Stimulated activated CD8-positive, alpha-beta memory T cell treated with anti-CD3 and anti-CD28 coated beads, Interleukin-2, amount 100 ng/mL, for 1 hour (primary cell): ENCODE measurements at regions not wholly inside any gene's neighbourhood (a gene's known extent, or its start where the extent isn't known, plus 50 kb on each side); places are given as distances from the start of the nearest gene placed in this dataset.
"Not testable (repeated sequence)": the region's sequence is repeated elsewhere in the genome, so short reads cannot be mapped to it uniquely, and the experiment has no call there.

Experiments used
- DNase-seq, 2 donors: peaks; one replicate each; pipeline ENCODE4 v3.0.0-alpha.2; 2020; ENCODE audit warnings: low read depth in 2 of 2

DNA sequence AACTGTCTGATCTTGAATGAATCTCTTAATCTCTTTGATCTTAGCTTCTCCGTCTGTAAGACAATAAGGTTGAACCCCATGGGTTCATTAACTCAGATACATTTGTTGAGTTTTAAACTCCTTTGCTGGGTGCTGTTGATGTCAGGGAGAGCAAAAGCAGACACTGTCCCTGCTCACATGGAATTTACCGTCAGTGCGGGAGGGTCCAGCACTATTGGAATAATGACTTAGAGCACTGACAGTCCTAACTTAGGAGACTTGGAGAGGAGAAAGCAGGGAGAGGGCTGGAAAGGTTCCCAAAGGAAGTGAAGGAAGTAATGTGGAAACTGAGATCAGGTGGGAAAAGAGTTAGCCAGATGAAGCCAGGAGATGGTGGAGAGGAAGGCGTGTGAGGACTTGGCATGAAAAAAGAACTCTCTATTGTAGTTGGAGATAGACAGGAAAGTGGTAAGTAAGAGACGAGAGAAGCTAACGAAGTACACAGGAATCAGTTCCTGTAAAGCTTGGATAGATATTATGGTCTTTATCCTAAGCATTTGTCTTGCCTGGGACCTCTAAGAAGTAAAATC is 141.4 kb upstream of the SERTAD2 start:
- DNase-seq: no peak

DNA sequence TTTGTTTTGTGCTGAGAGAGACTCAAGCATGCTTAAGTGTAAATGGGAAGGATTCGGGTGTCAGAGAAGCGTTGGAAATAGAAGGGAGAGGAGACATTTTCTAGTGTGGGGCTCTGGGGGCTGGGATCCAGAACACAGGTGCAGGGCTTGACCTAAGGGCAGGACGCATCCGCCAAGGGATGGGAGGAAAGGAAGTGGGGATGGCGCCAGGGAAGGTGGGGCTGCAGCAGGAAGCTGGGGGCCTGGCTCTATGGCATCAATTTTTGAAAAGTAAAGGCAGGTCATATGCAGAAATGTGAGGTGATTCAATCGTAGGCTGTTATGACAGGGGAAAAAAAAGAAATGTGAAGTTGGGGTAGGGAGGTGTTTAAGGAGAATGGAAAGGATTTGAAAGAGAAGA is 143.2 kb upstream of the SERTAD2 start:
- DNase-seq: no peak

DNA sequence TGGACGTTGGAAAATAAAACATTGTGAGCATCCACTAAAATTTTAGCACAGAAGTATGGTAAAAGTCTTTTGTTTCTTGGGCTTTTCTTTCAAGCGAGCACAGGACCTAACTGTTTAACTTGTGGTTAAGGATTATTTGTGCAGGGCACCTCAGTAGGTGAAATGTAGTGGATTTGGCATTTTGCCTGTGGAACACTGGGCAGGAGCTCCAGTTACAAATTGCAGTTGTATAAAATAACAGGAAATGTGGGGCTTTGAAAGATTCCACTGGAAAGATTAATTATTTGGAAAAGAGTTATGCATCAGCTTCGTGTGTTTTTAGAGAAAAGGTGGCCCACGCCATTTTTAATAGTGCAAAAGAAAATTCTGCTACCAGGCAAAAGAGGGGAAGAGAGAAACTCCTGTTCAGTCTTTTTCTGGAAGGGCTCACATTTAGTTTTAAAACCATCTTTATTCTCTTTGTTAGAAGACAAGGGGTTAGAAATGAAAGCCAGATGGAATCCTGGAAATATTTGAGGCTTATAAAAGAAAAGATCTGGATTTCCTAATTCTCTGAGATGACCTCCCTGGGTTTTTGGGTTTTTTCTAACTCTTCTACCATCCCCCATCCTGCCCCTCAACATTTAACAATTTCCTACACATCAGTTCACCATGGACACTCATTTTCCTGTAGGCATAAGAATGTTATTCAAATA is 144.3 kb upstream of the SERTAD2 start:
- DNase-seq: no peak

DNA sequence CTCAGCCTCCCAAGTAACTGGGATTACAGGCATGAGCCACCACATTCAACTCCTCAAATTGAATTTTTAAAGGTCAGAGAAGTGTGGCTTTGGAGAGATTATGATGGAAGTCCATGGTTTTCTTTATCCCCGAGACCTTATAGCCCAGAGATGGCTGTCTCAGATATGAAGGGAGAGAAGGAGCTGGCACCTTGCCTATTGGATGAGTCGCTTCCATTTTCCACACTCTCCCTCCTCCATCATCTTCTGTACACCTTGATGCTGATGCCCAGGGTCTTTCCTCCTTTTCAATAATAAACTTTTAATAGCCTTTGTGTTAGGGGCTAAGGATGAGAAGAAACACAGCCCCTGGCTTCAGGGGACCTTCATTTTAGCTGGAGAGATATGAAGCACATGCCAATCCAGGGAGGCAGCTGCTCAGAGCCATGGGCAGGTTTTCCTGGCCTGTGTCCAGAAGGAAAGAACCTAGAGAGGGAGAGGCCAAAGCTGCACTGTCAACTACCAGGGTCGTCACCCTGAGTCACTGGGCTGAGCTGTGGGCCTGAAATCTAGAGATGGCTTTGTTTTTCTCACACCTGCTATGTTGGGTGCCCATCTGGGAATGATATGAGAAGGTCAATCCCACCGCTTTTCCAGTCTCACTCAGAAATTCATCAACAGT is 146.0 kb upstream of the SERTAD2 start:
- no peak for DNase-seq

DNA sequence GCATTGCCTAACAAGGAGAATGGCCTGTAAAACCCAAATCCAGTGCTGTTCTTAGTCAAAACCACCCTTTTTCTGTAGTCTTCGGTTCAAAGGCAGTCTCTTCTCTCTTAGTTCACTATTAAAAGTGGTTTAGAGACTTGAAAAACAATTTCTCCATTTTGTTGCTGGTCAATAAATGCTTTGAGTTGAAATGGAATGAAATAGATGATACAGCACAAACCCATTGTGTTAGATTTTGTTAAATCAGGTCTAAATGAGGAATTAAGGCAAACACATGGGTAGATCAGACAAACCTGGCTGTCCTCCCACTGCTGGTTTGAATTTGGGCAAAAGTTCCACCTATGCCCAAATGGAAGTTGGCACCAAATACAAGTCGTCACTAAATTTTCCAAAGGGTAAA is 150.1 kb upstream of the SERTAD2 start:
- DNase-seq: no peak

DNA sequence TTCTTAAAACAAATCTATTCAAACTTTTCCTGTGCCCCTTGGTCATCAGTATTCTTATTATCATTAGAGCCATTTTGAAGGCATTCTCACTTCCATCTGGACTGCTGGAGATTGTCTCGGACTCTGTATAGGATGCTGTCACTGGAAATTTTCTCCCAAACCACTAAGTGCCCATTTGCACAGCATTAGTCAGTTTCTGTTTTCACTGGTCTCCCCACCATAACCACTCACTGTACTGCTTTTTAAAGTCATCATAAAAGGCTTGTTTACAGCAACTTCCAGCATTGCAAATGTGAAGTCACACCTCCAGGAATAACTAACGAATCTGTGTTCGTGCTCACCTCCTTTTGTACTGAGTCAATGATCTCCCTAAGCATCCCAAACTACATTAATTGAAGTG is 150.9 kb upstream of the SERTAD2 start:
- no peak for DNase-seq

DNA sequence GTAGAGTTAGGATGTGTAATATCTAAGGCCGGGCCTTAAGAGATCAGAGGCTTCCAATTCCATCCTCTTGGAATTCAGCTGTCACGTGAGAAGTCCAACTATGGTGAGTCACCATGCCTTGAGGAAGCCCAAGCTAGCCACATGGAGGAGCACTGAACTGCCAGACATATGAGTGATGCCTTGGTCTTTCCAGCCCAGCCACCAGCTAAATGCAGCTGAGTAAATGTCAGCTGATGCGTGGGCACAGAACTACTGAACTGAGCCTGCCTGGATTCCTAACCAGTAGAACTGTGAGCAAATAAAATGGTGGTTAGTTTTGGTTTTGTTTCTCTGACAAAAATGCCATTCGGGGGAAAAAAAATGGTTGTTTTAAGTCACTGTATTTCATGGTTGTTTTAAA is 153.7 kb upstream of the SERTAD2 start:
- DNase-seq: no peak

DNA sequence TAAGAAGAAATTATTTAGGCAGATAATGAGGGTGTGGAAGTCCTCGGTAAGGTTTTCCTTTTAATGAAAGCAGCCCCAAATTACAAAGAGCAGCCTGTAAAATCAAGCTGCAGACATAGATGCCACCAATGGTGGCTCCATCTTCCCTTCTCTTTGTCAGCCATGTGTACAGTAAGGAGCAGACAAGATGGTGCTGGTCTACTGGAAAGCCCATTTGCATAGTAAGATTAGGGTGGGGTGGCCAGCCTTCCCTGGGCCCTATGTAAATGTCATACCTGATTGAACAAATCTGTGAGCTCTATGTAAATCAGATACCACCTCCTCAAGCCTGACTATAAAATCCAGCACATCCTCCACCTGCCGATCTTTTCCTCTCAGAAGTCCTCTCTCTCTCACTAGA is 154.4 kb upstream of the SERTAD2 start:
- DNase-seq: no peak

DNA sequence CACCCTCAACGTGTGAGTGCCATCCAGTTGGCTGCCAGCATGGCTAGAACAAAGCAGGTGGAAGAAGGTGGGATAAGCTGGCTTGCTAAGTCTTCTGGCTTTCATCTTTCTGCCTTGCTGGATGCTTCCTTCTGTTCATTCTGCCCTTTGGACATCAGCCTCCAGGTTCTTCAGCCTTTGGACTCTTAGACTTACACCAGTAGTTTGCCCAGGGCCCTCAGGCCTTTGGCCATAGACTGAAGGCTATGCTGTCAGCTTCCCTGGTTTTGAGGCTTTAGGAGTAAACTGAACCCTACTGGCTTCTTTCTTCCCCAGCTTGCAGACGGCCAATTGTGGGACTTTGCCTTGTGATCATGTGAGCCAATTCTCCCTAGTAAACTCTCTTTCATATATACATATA is 155.0 kb upstream of the SERTAD2 start:
- no peak for DNase-seq

DNA sequence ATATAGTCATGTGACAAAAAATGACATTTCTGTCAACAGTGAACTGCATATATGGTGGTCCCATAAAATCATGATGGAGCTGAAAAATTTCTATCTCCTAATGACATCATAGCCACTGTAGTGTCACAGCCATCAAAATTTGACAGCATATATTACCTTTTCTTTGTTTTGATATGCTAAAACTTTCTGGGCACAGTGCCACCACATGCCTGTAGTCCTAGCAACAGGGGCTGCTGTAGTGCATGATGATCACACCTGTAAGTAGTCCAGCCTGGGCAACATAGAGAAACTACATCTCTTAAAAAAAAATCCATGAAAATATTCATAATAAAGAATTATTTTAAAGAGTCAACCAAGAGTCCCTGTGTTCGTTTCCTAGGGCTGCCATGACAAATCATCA is 155.5 kb upstream of the SERTAD2 start:
- no peak for DNase-seq

DNA sequence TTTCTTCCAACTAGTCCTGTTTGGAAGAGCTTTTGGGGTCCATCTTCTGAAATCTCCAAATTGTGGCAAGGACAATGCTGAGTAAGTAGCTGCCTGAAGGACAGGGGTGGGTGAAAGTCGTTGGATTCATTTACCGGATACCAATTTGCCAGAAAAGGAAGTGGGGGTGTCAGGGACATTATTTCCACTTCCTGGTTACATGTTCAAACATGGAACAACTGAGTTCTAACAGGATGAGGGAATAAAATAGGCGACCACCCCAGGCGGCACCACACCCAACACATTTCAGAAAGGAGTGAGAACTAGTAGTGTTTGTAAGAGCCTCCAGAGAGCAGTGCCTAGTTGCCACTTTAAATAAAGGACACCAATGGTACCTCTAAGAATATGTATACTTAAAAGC is 158.6 kb upstream of the SERTAD2 start:
- DNase-seq: no peak

DNA sequence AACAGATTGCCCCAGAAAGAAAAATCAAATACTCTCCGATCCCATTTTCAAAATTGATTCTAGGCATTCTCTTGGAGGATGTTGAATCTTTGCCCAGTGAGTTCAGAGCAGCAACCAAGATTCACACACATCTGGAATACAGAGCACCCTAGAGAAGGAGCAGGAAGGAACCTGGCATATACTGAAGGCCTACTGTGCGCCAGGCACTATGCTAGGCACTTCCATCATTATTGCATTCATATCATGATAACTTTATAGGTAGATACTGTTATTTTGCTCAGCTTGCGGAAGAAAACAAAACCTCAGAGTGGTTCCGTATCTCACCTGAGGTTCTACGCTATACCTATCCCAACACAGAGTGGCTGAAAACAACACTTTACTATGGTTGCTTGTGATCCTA is 160.3 kb upstream of the SERTAD2 start:
- no peak for DNase-seq

DNA sequence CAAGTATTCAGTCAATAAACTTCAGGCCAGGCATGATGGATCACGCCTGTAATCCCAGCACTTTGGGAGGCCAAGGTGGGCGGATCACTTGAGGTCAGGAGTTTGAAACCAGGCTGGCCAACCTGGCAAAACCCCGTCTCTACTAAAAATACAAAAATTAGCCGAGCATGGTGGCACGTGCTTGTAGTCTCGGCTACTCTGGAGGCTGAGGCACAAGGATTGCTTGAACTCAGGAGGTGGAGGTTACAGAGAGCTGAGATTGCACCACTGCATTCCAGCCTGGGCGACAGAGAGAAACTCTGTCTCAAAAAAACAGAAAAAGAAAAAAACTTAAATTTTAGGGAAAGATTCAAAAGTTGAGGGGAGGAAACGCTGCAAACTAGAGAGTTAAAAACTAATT is 162.8 kb upstream of the SERTAD2 start:
- DNase-seq: not testable (repeated sequence)

DNA sequence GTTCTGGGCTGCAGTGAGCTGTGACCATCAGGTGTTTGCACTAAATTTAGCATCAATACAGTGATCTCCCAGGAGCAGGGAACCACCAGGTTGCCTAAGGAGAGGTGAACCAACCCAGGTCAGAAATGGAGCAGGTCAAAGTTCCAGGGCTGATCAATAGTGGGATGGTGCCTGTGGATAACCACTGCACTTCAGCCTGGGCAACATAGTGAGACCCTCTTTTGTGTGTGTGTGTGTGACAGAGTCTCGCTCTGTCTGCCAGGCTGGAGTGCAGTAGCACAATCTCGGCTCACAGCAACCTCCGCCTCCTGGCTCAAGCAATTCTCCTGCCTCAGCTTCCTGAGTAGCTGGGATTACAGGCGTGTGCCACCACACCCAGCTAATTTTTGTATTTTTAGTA is 163.7 kb upstream of the SERTAD2 start:
- no peak for DNase-seq

DNA sequence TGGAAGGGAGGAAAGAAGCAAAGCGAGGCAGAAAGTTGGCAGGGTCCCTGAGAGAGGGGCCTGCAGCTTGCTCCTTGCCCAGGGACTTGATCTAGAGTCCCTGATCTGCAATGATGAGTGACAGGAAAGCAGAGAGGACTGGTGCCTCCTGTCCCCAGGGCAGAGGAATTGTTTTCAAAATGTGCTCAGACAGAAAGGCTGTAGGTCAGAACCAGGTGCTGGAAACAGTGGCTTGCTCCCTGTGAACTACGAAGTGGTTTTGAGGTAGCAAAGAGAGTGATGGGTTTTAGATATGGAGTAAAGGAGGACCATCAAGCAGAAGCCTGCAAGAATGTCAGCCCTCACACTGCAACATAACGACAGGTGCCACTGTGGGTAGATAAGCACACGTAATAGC is 164.9 kb upstream of the SERTAD2 start:
- no peak for DNase-seq

DNA sequence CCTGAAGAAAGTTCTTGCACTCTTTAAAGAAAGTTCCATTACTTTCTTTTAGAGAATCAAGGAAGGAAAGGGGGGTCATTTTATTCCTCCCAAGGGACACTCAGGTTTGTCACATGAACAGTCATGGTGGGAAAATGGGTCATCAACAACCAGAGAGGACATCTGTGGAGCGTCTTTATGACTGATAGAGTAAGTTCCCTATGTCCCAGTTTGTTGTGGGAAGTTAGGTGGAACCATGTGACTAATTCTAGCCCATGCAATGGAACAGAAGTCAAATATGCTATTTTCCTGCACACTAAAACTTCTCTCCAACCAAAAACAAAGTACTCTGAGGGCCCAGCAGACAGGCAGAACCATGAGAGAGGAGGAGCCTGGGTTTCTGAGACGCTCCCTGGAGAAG is 165.6 kb upstream of the SERTAD2 start:
- no peak for DNase-seq

DNA sequence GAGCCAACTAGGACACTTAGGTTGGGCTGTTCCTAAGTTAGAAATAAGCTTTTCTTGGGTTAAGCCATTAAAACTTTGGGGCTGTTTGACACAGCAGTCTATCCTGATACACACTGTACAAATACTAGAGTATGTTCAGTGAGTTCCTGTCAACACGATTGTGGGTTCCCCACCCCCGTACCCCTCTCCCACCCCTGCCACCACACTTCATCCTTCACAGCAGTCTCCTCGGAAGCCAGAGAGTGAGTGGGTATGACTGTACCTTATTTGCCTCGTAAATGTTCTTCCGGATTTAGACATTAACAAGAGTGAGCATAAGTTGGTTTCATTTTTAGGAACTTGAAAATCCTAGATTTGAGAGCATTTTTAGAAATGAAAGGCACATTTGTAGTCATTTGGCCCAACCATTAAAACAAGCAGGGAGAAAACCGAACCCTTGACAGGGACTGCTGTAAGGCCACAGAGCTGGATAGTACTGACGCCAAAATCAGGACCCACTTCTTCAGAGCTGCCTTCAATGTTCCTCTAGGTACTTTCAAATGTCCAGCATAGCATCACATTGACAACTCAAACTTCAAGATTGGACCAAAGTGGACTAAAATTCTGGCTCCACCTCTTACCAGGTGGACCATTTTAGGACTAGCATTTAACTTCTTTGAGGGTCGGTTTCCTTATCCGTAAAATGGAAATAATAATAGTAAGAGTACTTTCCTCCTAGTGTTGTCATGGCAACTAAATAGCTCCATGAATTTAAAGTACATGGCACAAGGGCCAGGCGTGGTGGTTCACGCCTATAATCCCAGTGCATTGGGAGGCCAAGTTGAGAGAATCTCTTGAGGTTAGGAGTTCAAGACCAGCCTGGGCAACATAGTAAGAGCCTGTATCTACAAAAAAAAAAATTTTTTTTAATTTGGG is 166.3 kb upstream of the SERTAD2 start:
- DNase-seq: no peak

DNA sequence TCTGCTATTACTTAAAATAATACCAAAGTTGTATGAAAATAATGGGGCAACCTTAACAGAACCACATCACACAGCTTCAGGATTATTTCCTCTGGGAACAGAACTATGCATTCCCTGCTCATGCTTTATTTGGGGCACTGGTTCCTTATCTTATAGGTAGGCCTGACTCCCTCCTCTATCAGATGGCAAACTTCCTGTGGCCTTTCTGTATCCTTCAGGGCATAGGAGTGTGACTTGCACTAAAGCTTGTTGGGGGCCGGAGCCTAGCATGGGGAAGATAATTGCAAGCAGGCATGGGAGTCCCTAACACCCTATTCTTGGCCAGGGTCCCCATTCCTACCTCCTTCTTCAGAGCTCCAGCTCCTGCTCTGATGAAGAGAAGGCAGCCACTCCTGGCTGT is 167.2 kb upstream of the SERTAD2 start:
- no peak for DNase-seq

DNA sequence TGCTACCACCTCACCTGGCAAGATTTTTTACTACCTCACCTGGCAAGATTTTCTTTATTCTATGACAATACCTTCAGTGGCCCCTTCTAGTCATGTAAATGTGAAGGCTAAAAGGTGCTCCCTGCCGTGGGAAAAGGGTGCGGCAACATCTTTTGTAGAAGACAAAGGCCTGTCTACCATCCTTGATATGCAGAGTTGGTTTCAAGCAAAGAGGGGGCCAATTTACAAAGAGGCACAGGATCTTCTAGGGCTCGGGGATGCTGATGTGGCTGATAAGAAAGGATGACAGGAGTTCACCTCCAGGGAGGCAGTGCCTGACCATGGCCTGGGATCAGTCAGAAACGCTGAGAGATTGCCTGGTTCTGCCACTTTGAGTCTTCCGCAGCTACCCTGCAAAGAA is 165.4 kb upstream of the SLC1A4 start:
- no peak for DNase-seq

DNA sequence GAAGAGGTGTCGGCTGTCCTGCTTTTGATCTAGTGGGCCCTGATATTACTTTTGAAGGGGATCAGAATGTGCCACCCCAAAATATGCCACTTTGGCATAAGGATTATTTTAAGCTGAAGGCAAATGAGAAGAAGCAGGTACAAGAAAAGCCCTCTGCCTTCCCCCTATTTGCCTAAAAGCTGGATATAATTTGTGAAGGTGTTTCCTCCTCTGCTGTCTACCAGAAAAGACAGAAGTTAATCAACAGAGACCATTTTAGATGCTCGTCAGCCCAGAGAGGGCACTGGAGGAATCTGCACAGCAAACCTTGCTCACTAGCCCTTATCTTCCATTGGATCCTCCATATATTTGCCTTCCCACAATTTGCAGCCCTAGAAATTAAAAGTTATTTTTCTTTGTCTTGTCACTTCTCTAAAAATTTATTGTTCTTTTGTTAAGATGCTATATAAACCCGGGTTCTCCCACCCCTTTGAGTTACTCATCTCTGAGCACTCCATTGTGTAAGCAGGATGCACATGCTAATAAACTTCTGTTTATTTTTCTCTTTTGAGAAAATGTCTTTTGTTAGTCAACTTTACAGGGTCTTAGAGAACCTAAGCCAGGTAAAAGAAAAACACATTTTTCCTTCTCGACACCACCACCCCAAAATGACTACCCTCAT is 163.2 kb upstream of the SLC1A4 start:
- no peak for DNase-seq

DNA sequence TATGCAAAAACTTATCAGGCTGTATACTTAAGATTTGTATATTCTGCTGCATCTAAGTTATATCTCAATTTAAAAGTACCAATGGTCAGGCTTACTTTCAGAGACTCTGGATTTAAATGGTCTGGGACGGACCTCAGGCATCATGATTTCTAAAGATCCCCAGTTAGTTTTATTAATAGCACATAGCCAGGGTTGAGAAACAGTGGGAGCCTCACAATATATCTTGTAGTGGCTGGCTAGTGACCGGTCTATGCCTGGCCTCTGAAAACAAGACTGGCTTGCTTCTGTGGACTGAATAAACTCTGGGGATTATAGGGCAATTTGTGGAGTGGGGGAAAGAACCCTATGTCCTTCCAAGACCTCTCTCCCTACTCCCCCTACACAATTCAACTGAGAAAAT is 162.5 kb upstream of the SLC1A4 start:
- DNase-seq: no peak

DNA sequence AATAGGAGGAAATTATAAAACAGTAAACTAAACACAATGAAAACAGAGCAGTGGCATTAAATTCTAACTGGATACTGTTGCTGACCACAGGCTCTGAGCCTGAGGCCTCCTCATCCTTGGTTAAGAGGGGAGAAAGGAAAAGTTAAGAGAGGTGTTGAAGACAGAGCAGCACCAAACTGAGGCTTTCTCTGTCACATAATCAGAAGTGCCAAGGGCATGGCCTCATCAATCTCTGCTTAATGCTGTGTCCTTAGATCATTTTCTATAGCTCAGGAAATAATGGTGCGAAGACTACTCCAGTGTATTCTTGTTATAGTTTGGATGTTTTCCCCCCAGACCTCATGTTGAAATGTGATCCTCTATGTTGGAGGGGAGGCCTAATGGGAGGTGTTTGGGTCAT is 160.9 kb upstream of the SLC1A4 start:
- no peak for DNase-seq
